OCI-LY1 (cell line): ENCODE measurements at regions not wholly inside any gene's neighbourhood (a gene's known extent, or its start where the extent isn't known, plus 50 kb on each side); places are given as distances from the start of the nearest gene placed in this dataset.

ENCODE experiments used
- H2AFZ ChIP-seq: fragments of 200-600 bp; sonication (generic), shearing (Covaris generic); 2 replicates; pipeline ENCODE4 v1.6.0; 2014; ENCODE audit warnings: antibody characterized with exemption, mild to moderate bottlenecking, low read length
- H3F3A ChIP-seq: fragments of 200-600 bp; sonication (generic), shearing (Covaris generic); 2 replicates; pipeline ENCODE4 v1.6.0; 2014; ENCODE audit warnings: mild to moderate bottlenecking, antibody characterized with exemption, low read length, moderate library complexity; ENCODE audit not compliant: insufficient read depth
- H3K27ac ChIP-seq: fragments of 200-600 bp; sonication (generic); 2 replicates; pipeline ENCODE4 v1.5.1; 2014; ENCODE audit warnings: low read length, mixed run types, mild to moderate bottlenecking, low read depth; ENCODE audit not compliant: poor library complexity, severe bottlenecking
- H3K27me3 ChIP-seq: fragments of 200-600 bp; sonication (generic); 2 replicates; pipeline ENCODE4 v1.6.0; 2014; ENCODE audit warnings: antibody characterized with exemption, mild to moderate bottlenecking, low read length, moderate library complexity; ENCODE audit not compliant: insufficient read depth
- H3K36me3 ChIP-seq: fragments of 200-600 bp; sonication (generic); 2 replicates; pipeline ENCODE4 v1.6.1; 2014; ENCODE audit warnings: mild to moderate bottlenecking, antibody characterized with exemption, low read length, moderate library complexity, mixed read lengths; ENCODE audit not compliant: insufficient read depth
- H3K4me1 ChIP-seq: fragments of 200-600 bp; sonication (generic); 2 replicates; pipeline ENCODE4 v1.5.1; 2014; ENCODE audit warnings: mild to moderate bottlenecking, low read length, moderate library complexity; ENCODE audit not compliant: insufficient read depth, severe bottlenecking
- H3K4me2 ChIP-seq: fragments of 200-600 bp; sonication (generic), shearing (Covaris generic); 2 replicates; pipeline ENCODE4 v1.6.1; 2014; ENCODE audit warnings: low read length
- H3K4me3 ChIP-seq: fragments of 200-600 bp; sonication (generic); 2 replicates; pipeline ENCODE4 v1.5.1; 2014; ENCODE audit warnings: low read length, low read depth, mild to moderate bottlenecking, mixed read lengths; ENCODE audit not compliant: poor library complexity, severe bottlenecking
- H3K79me2 ChIP-seq: fragments of 200-600 bp; shearing (Covaris generic); 2 replicates; pipeline ENCODE4 v1.6.1; 2016; ENCODE audit warnings: mixed run types, low read length, mixed read lengths; ENCODE audit not compliant: insufficient read depth
- H3K9ac ChIP-seq: fragments of 200-600 bp; sonication (generic), shearing (Covaris generic); 2 replicates; pipeline ENCODE4 v1.6.1; 2014; ENCODE audit warnings: mild to moderate bottlenecking, low read length, mixed read lengths
- H3K9me2 ChIP-seq: fragments of 200-600 bp; sonication (generic), shearing (Covaris generic); 2 replicates; pipeline ENCODE4 v1.6.1; 2014; ENCODE audit warnings: low read depth, mild to moderate bottlenecking, low read length, mixed read lengths
- H3K9me3 ChIP-seq: fragments of 200-600 bp; shearing (Covaris generic); 2 replicates; pipeline ENCODE4 v1.6.1; 2014; ENCODE audit warnings: low read length, mixed read lengths
- H4K20me1 ChIP-seq: fragments of 200-600 bp; sonication (generic), shearing (Covaris generic); 2 replicates; pipeline ENCODE4 v1.6.0; 2016; ENCODE audit warnings: mild to moderate bottlenecking, low read length; ENCODE audit not compliant: insufficient read depth
- CTCF ChIP-seq: fragments of 200-600 bp; sonication (generic), shearing (Covaris generic); IDR thresholded peaks from 2 replicates; pipeline ENCODE4 v1.5.1; 2017; ENCODE audit warnings: mild to moderate bottlenecking, antibody characterized with exemption, low read length, moderate library complexity, mixed read lengths
- EZH2 ChIP-seq: fragments of 200-600 bp; sonication (generic), shearing (Covaris generic); IDR thresholded peaks from 2 replicates; pipeline ENCODE4 v1.8.0; 2017; ENCODE audit warnings: borderline replicate concordance, mixed run types, mild to moderate bottlenecking, antibody characterized with exemption, low read length, moderate library complexity, mixed read lengths

DNA sequence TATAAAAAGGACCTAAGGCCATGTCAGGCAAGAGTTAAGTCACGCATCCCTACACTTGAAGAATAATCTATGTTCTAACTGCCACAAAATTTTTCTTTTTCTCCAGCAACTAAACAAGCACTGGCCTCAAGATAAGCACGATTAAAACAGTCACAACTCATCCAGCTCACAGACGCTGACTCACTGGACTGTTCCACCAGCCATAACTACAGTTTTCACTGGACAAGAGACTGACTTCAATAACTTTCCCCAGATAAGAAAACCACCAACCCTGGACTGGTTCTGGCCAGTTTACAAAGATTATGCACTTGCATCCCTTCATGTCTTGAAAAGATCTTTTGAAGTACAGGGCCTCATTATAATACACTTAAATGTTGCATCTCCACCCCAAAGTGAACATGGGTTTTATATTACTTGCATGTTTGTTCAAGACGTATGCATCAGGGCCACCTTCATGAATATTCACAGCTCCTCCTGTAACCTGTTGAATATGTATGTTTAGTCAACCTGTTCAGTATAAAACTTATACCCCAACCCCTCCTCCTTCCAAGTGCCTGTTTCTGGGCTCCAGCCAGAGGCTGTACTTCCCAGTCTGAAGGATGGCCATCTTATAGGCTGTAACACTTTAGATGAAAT, 129.3 kb upstream of the EPB41L4A start:
- Histone ChIP-seq H3K9ac (no peak overlapping the region), H3K4me3 (no peak overlapping the region), H3K9me2 (no peaks in the 10 kb centered on the region), H3K27me3 (no peaks in the 10 kb centered on the region), H3K4me1 (no peaks in the 10 kb centered on the region), H3F3A (no peaks in the 10 kb centered on the region), H3K9me3 (no peaks in the 10 kb centered on the region), H2AFZ (no peak overlapping the region), H3K36me3 (no peaks in the 10 kb centered on the region), H4K20me1 (no peaks in the 10 kb centered on the region), H3K27ac (no peak overlapping the region), H3K4me2 (no peak overlapping the region), H3K79me2 (no peaks in the 10 kb centered on the region)
- no peak for TF ChIP-seq CTCF
- TF ChIP-seq EZH2, result no peak

DNA sequence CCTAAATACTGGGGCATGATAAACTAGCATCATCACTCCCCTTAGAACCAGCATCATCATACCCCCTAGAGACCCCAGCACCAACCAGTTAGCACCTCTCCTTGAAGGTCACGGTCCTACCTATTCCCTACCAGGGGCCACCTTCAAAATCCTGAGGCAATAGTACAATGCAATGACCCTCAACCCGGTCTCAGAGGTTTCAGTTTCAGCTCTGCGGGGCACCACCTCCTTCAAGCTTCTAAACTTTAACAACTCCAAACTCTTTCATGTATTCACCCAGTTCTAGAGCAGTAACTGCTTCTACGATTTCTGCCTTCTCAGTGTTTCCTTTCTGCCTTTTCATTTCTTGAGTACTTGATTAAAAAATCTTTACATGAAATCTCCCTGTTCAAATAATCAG, 130.1 kb upstream of the EPB41L4A start:
- no peaks in the 10 kb centered on the region for H4K20me1 ChIP-seq
- TF ChIP-seq CTCF (no peak), EZH2 (no peak)
- no peak overlapping the region for H2AFZ ChIP-seq
- H3K36me3 ChIP-seq, result no peaks in the 10 kb centered on the region
- H3F3A ChIP-seq, result no peaks in the 10 kb centered on the region
- no peak overlapping the region for H3K4me3 ChIP-seq
- H3K9me3 ChIP-seq, result no peaks in the 10 kb centered on the region
- no peak overlapping the region for H3K9ac ChIP-seq
- no peaks in the 10 kb centered on the region for H3K9me2 ChIP-seq
- H3K27me3 ChIP-seq, result no peaks in the 10 kb centered on the region
- H3K4me2 ChIP-seq, result no peak overlapping the region
- H3K4me1 ChIP-seq, result no peaks in the 10 kb centered on the region
- no peaks in the 10 kb centered on the region for H3K79me2 ChIP-seq
- no peak overlapping the region for H3K27ac ChIP-seq

GRCh38 chr5:112549605-112550166, 130.6 kb upstream of the EPB41L4A start:
- no peak for TF ChIP-seq CTCF
- no peak for TF ChIP-seq EZH2
- Histone ChIP-seq H2AFZ (no peak overlapping the region), H3K4me2 (no peak overlapping the region), H4K20me1 (no peaks in the 10 kb centered on the region), H3K27me3 (no peaks in the 10 kb centered on the region), H3K9ac (no peak overlapping the region), H3F3A (no peaks in the 10 kb centered on the region), H3K79me2 (no peaks in the 10 kb centered on the region), H3K4me3 (no peak overlapping the region), H3K27ac (no peak overlapping the region), H3K9me2 (no peaks in the 10 kb centered on the region), H3K4me1 (no peaks in the 10 kb centered on the region), H3K9me3 (no peaks in the 10 kb centered on the region), H3K36me3 (no peaks in the 10 kb centered on the region)
